ENCODE measurements at regions not wholly inside any gene's neighbourhood (a gene's known extent, or its start where the extent isn't known, plus 50 kb on each side); places are given as distances from the start of the nearest gene placed in this dataset.

GRCh38 chr6:167392631-167393316 lies 67.9 kb downstream of the TTLL2 start:
- Mint-ChIP-seq H3K27me3 (no peaks in the 10 kb centered on the region), H3K9me3 (peaks cover 3% of the 10 kb centered on the region), H3K4me1 (no peaks in the 10 kb centered on the region), H3K36me3 (no peaks in the 10 kb centered on the region), H3K27ac (no peak overlapping the region), H3K4me3 (no peak overlapping the region)
- ATAC-seq = no peak

GRCh38 chr6:167393731-167394130 lies 68.8 kb downstream of the TTLL2 start:
- no peak overlapping the region for H3K4me3 Mint-ChIP-seq
- H3K27me3 Mint-ChIP-seq = no peaks in the 10 kb centered on the region
- no peaks in the 10 kb centered on the region for H3K4me1 Mint-ChIP-seq
- no peaks in the 10 kb centered on the region for H3K36me3 Mint-ChIP-seq
- no peak overlapping the region for H3K27ac Mint-ChIP-seq
- ATAC-seq = no peak
- H3K9me3 Mint-ChIP-seq = no peaks in the 10 kb centered on the region

- H3K4me3 Mint-ChIP-seq = no peak overlapping the region
- no peaks in the 10 kb centered on the region for H3K9me3 Mint-ChIP-seq
- H3K27ac Mint-ChIP-seq = no peak overlapping the region
- H3K27me3 Mint-ChIP-seq = peaks cover 2% of the 10 kb centered on the region
- no peaks in the 10 kb centered on the region for H3K36me3 Mint-ChIP-seq
- no peak for ATAC-seq
- no peaks in the 10 kb centered on the region for H3K4me1 Mint-ChIP-seq
Observed at GRCh38 chr6:167394339-167394738, 69.5 kb downstream of the TTLL2 start.

- no peak overlapping the region for H3K27ac Mint-ChIP-seq
- H3K36me3 Mint-ChIP-seq = no peaks in the 10 kb centered on the region
- no peaks in the 10 kb centered on the region for H3K4me1 Mint-ChIP-seq
- no peak overlapping the region for H3K4me3 Mint-ChIP-seq
- peaks cover 7% of the 10 kb centered on the region for H3K27me3 Mint-ChIP-seq
- ATAC-seq = no peak
- no peaks in the 10 kb centered on the region for H3K9me3 Mint-ChIP-seq
Observed at GRCh38 chr6:167394820-167395219, 69.9 kb downstream of the TTLL2 start.

GRCh38 chr6:167396068-167396658 lies 71.3 kb downstream of the TTLL2 start:
- no peaks in the 10 kb centered on the region for H3K36me3 Mint-ChIP-seq
- H3K4me3 Mint-ChIP-seq = no peak overlapping the region
- no peaks in the 10 kb centered on the region for H3K4me1 Mint-ChIP-seq
- H3K9me3 Mint-ChIP-seq = no peaks in the 10 kb centered on the region
- ATAC-seq = no peak
- H3K27me3 Mint-ChIP-seq = peaks cover 18% of the 10 kb centered on the region
- H3K27ac Mint-ChIP-seq = no peak overlapping the region

GRCh38 chr6:167396659-167397490 lies 72.0 kb downstream of the TTLL2 start:
- H3K27me3 Mint-ChIP-seq = peaks cover 22% of the 10 kb centered on the region
- no peak overlapping the region for H3K4me3 Mint-ChIP-seq
- no peak for ATAC-seq
- no peaks in the 10 kb centered on the region for H3K36me3 Mint-ChIP-seq
- H3K9me3 Mint-ChIP-seq = no peaks in the 10 kb centered on the region
- no peaks in the 10 kb centered on the region for H3K4me1 Mint-ChIP-seq
- no peak overlapping the region for H3K27ac Mint-ChIP-seq

GRCh38 chr6:167397712-167398111 lies 72.8 kb downstream of the TTLL2 start:
- no peaks in the 10 kb centered on the region for H3K9me3 Mint-ChIP-seq
- ATAC-seq = no peak
- H3K27me3 Mint-ChIP-seq = peaks cover 28% of the 10 kb centered on the region
- no peak overlapping the region for H3K27ac Mint-ChIP-seq
- no peak overlapping the region for H3K4me3 Mint-ChIP-seq
- H3K36me3 Mint-ChIP-seq = no peaks in the 10 kb centered on the region
- no peaks in the 10 kb centered on the region for H3K4me1 Mint-ChIP-seq

- Mint-ChIP-seq H3K27ac (no peak overlapping the region), H3K36me3 (no peaks in the 10 kb centered on the region), H3K9me3 (no peaks in the 10 kb centered on the region), H3K27me3 (peaks cover 28% of the 10 kb centered on the region), H3K4me1 (no peaks in the 10 kb centered on the region), H3K4me3 (no peak overlapping the region)
- no peak for ATAC-seq
Observed at GRCh38 chr6:167398214-167399050, 73.5 kb downstream of the TTLL2 start.

- no peaks in the 10 kb centered on the region for H3K36me3 Mint-ChIP-seq
- ATAC-seq = no peak
- no peaks in the 10 kb centered on the region for H3K4me1 Mint-ChIP-seq
- no peak overlapping the region for H3K27ac Mint-ChIP-seq
- peaks cover 28% of the 10 kb centered on the region for H3K27me3 Mint-ChIP-seq
- H3K9me3 Mint-ChIP-seq = no peaks in the 10 kb centered on the region
- H3K4me3 Mint-ChIP-seq = no peak overlapping the region
Observed at GRCh38 chr6:167399051-167399387, 74.1 kb downstream of the TTLL2 start.

- H3K27ac Mint-ChIP-seq = no peak overlapping the region
- no peaks in the 10 kb centered on the region for H3K9me3 Mint-ChIP-seq
- H3K4me1 Mint-ChIP-seq = no peaks in the 10 kb centered on the region
- ATAC-seq = no peak
- peaks cover 28% of the 10 kb centered on the region for H3K27me3 Mint-ChIP-seq
- H3K4me3 Mint-ChIP-seq = no peak overlapping the region
- no peaks in the 10 kb centered on the region for H3K36me3 Mint-ChIP-seq
Observed at GRCh38 chr6:167399599-167399998, 74.7 kb downstream of the TTLL2 start.

- H3K27ac Mint-ChIP-seq = no peak overlapping the region
- no peaks in the 10 kb centered on the region for H3K9me3 Mint-ChIP-seq
- H3K27me3 Mint-ChIP-seq = peaks cover 37% of the 10 kb centered on the region
- H3K4me1 Mint-ChIP-seq = no peaks in the 10 kb centered on the region
- H3K4me3 Mint-ChIP-seq = no peak overlapping the region
- H3K36me3 Mint-ChIP-seq = no peaks in the 10 kb centered on the region
- ATAC-seq = no peak
Observed at GRCh38 chr6:167400482-167401138, 75.7 kb downstream of the TTLL2 start.

GRCh38 chr6:167401525-167402194 lies 76.8 kb downstream of the TTLL2 start:
- Mint-ChIP-seq H3K4me3 (no peak overlapping the region), H3K4me1 (no peaks in the 10 kb centered on the region), H3K9me3 (no peaks in the 10 kb centered on the region), H3K27me3 (peaks cover 43% of the 10 kb centered on the region), H3K27ac (no peak overlapping the region), H3K36me3 (no peaks in the 10 kb centered on the region)
- no peak for ATAC-seq

GRCh38 chr6:167402195-167402686 lies 77.4 kb downstream of the TTLL2 start:
- Mint-ChIP-seq H3K4me1 (no peaks in the 10 kb centered on the region), H3K27me3 (peaks cover 43% of the 10 kb centered on the region), H3K4me3 (no peak overlapping the region), H3K36me3 (no peaks in the 10 kb centered on the region), H3K9me3 (no peaks in the 10 kb centered on the region), H3K27ac (no peak overlapping the region)
- no peak for ATAC-seq

- Mint-ChIP-seq H3K4me3 (no peak overlapping the region), H3K4me1 (no peaks in the 10 kb centered on the region), H3K36me3 (no peaks in the 10 kb centered on the region), H3K27me3 (peaks cover 43% of the 10 kb centered on the region), H3K27ac (no peak overlapping the region), H3K9me3 (no peaks in the 10 kb centered on the region)
- ATAC-seq = no peak
Observed at GRCh38 chr6:167403427-167403826, 78.5 kb downstream of the TTLL2 start.

All from stimulated activated memory B cell treated with anti-CD40 and anti-IgM and Interleukin-4, amounts not matched to agents 10 μg/mL and 1 μg/mL and 100 μg/mL, for 72 hours (primary cell).